ENCODE measurements at regions not wholly inside any gene's neighbourhood (a gene's known extent, or its start where the extent isn't known, plus 50 kb on each side); places are given as distances from the start of the nearest gene placed in this dataset.
A peak's percentile ranks its signal among the peaks of the same experiment; 100 is the strongest.

DNA sequence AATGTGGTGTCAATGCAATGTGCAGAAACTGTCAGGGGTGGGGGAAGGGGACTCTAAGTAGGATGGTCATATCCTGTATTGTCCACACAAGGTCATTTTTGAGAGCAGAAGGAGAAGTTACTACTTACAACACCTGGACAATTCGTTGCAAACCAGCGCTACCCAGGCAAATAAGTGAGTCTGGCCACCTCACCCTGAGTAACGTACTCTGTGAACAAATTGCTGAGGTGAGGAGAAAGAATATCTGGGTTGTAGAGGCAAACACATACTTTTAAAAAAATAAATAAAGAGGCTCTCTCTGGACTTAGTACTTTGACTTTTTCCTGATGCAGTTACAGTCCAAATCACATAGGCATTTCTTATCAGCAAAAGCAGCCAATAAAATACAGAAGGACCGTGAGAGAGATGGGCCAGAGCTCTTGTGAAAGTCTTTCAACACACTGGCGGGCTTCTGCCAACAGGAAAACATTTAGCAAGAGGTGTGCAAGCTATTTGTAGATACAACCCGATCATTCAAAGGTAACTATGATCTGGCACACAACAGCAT lies 268.2 kb upstream of the ID2 start:
- Histone ChIP-seq H3K36me3 (ENCODE audit: control insufficient read depth in 1 of 2, insufficient read depth in 2 of 2, low read length in 2 of 2) (no peaks in the 10 kb centered on the region), H2BK5ac (ENCODE audit: low read depth, low read length, poor library complexity) (no peak overlapping the region), H3K4me3 (ENCODE audit: low read depth, low read length) (no peak overlapping the region), H2AK5ac (ENCODE audit: low read length) (no peak overlapping the region), H4K91ac (ENCODE audit: low read depth, low read length) (no peak overlapping the region), H4K8ac (ENCODE audit: low read depth, low read length) (no peak overlapping the region), H3K79me1 (ENCODE audit: low read length) (peaks cover 5% of the 10 kb centered on the region), H3K9ac (ENCODE audit: low read length) (no peak overlapping the region), H3K23ac (ENCODE audit: low read length) (no peak overlapping the region), H3K79me2 (ENCODE audit: control insufficient read depth, insufficient read depth, low read length, poor library complexity) (no peaks in the 10 kb centered on the region), H2BK12ac (ENCODE audit: low read length) (no peak overlapping the region), H3K9me3 (ENCODE audit: insufficient read depth, low read depth, low read length) (peaks cover 2% of the 10 kb centered on the region), H3K27ac (ENCODE audit: low read depth, low read length) (no peak overlapping the region), H3K4me1 (ENCODE audit: control insufficient read depth in 1 of 2, insufficient read depth in 2 of 2, low read length in 2 of 2) (peaks cover 7 to 10% of the 10 kb centered on the region in 2 experiments), H2BK120ac (ENCODE audit: insufficient read depth, low read length, poor library complexity) (no peak overlapping the region), H3K4me2 (ENCODE audit: low read length) (no peak overlapping the region), H4K12ac (ENCODE audit: low read depth, low read length) (no peak overlapping the region), H3K4ac (ENCODE audit: low read depth, low read length) (no peak overlapping the region), H2AFZ (ENCODE audit: insufficient read depth, low read length, poor library complexity) (no peak overlapping the region), H3K27me3 (ENCODE audit: insufficient read depth, low read length) (no peaks in the 10 kb centered on the region), H3K18ac (ENCODE audit: low read length) (no peak overlapping the region), H3K14ac (ENCODE audit: low read length) (no peak overlapping the region)
- no peak for DNase-seq
- no CpG with 5 or more reads among the region's 6 CpGs for WGBS (ENCODE audit: extremely low coverage, insufficient coverage, insufficient read length)

DNA sequence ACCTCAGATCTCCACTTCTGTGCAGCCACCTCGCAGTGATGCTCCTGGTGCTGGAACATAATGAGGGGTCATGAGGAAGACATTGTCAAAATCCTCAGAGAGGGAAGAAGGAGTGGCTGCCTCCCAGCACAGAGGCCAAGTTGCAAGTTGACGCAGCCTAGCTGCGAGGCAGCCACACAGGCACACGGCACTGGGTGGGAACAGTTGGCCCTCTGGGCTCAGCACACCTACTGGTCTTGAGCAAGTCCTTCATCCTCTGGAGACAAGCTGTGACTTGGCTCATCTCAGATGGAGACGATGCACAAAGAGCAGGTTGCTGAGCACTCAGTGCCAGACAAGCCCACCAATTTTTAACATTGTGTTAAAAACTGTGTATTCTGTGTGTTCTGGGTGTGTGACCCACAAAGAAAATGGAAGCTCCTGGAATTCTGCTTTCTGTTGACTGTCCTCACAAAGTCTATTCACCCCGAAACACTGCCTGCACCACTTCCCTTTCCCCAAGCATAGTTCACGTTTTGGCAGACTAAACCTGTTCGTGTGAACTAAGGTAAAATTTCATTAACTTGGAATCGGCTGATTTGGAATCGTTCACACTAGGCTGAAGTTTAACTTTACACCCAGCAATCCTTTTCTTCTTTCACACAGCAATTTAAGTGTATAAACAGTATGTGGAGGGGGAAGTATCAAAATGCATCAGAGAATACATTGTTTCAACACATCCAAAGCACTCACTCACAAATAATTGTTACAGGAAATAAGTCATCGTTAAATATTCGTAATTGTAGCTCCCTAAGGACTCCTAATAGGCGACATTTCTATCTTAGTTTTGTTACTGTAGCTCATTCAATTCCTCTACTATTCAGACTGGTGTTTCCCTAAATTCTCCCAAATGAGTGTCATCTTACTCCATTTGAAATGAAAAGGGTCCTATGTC lies 266.6 kb upstream of the ID2 start:
- no peak for DNase-seq
- Histone ChIP-seq H4K91ac (ENCODE audit: low read depth, low read length) (no peak overlapping the region), H3K4me1 (ENCODE audit: control insufficient read depth in 1 of 2, insufficient read depth in 2 of 2, low read length in 2 of 2) (peaks cover 7 to 10% of the 10 kb centered on the region in 2 experiments), H3K79me1 (ENCODE audit: low read length) (peaks cover 5% of the 10 kb centered on the region), H4K12ac (ENCODE audit: low read depth, low read length) (no peak overlapping the region), H3K4me2 (ENCODE audit: low read length) (no peak overlapping the region), H3K27ac (ENCODE audit: low read depth, low read length) (no peak overlapping the region), H3K18ac (ENCODE audit: low read length) (no peak overlapping the region), H3K36me3 (ENCODE audit: control insufficient read depth in 1 of 2, insufficient read depth in 2 of 2, low read length in 2 of 2) (no peaks in the 10 kb centered on the region), H3K9me3 (ENCODE audit: insufficient read depth, low read depth, low read length) (peaks cover 2% of the 10 kb centered on the region), H2AK5ac (ENCODE audit: low read length) (no peak overlapping the region), H3K27me3 (ENCODE audit: insufficient read depth, low read length) (no peaks in the 10 kb centered on the region), H3K14ac (ENCODE audit: low read length) (no peak overlapping the region), H2AFZ (ENCODE audit: insufficient read depth, low read length, poor library complexity) (no peak overlapping the region), H2BK5ac (ENCODE audit: low read depth, low read length, poor library complexity) (no peak overlapping the region), H3K4ac (ENCODE audit: low read depth, low read length) (no peak overlapping the region), H2BK120ac (ENCODE audit: insufficient read depth, low read length, poor library complexity) (no peak overlapping the region), H3K79me2 (ENCODE audit: control insufficient read depth, insufficient read depth, low read length, poor library complexity) (no peaks in the 10 kb centered on the region), H4K8ac (ENCODE audit: low read depth, low read length) (no peak overlapping the region), H3K9ac (ENCODE audit: low read length) (no peak overlapping the region), H3K4me3 (ENCODE audit: low read depth, low read length) (peak overlapping the region; percentile 46), H3K23ac (ENCODE audit: low read length) (peak overlapping the region; percentile 7), H2BK12ac (ENCODE audit: low read length) (no peak overlapping the region)
- no CpG with 5 or more reads among the region's 13 CpGs for WGBS (ENCODE audit: extremely low coverage, insufficient coverage, insufficient read length)

DNA sequence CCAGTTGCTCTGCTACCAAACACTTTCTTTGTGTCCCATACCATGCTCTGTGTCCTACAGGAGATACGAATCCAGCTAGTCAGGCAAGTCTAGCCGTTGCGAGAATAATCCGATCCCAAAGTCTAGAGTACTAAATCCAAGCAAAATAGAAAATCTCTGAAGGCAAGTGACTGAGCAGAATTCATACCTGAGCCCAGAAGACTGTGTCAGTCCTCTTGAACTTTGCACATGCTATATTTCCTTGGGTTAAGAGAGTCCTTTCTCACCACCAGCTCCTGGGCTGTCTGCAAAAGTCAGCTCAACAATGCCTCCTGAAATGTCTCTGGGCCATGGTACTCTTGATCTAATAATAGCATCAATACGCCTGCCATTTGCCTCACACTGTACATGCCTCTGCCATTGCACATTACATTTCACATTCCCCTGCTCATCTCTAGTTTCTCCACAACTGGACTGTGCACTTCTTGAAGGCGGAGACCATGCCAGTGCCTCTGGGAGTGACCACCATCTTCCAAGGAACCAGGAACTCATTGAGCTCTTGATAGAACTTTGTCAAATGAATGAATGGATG lies 265.8 kb upstream of the ID2 start:
- Histone ChIP-seq H3K4me2 (ENCODE audit: low read length) (no peak overlapping the region), H2AFZ (ENCODE audit: insufficient read depth, low read length, poor library complexity) (no peak overlapping the region), H3K27ac (ENCODE audit: low read depth, low read length) (no peak overlapping the region), H3K79me1 (ENCODE audit: low read length) (peaks cover 5% of the 10 kb centered on the region), H3K9me3 (ENCODE audit: insufficient read depth, low read depth, low read length) (peaks cover 2% of the 10 kb centered on the region), H2BK12ac (ENCODE audit: low read length) (no peak overlapping the region), H3K79me2 (ENCODE audit: control insufficient read depth, insufficient read depth, low read length, poor library complexity) (no peaks in the 10 kb centered on the region), H3K18ac (ENCODE audit: low read length) (no peak overlapping the region), H3K4ac (ENCODE audit: low read depth, low read length) (no peak overlapping the region), H3K4me1 (ENCODE audit: control insufficient read depth in 1 of 2, insufficient read depth in 2 of 2, low read length in 2 of 2) (peaks cover 7 to 10% of the 10 kb centered on the region in 2 experiments), H3K23ac (ENCODE audit: low read length) (no peak overlapping the region), H2BK5ac (ENCODE audit: low read depth, low read length, poor library complexity) (no peak overlapping the region), H3K27me3 (ENCODE audit: insufficient read depth, low read length) (no peaks in the 10 kb centered on the region), H3K4me3 (ENCODE audit: low read depth, low read length) (no peak overlapping the region), H3K9ac (ENCODE audit: low read length) (no peak overlapping the region), H2BK120ac (ENCODE audit: insufficient read depth, low read length, poor library complexity) (no peak overlapping the region), H4K8ac (ENCODE audit: low read depth, low read length) (no peak overlapping the region), H2AK5ac (ENCODE audit: low read length) (no peak overlapping the region), H4K12ac (ENCODE audit: low read depth, low read length) (no peak overlapping the region), H4K91ac (ENCODE audit: low read depth, low read length) (no peak overlapping the region), H3K36me3 (ENCODE audit: control insufficient read depth in 1 of 2, insufficient read depth in 2 of 2, low read length in 2 of 2) (no peaks in the 10 kb centered on the region), H3K14ac (ENCODE audit: low read length) (no peak overlapping the region)
- DNase-seq, result no peak
- WGBS (ENCODE audit: extremely low coverage, insufficient coverage, insufficient read length), result no CpG with 5 or more reads among the region's 6 CpGs

DNA sequence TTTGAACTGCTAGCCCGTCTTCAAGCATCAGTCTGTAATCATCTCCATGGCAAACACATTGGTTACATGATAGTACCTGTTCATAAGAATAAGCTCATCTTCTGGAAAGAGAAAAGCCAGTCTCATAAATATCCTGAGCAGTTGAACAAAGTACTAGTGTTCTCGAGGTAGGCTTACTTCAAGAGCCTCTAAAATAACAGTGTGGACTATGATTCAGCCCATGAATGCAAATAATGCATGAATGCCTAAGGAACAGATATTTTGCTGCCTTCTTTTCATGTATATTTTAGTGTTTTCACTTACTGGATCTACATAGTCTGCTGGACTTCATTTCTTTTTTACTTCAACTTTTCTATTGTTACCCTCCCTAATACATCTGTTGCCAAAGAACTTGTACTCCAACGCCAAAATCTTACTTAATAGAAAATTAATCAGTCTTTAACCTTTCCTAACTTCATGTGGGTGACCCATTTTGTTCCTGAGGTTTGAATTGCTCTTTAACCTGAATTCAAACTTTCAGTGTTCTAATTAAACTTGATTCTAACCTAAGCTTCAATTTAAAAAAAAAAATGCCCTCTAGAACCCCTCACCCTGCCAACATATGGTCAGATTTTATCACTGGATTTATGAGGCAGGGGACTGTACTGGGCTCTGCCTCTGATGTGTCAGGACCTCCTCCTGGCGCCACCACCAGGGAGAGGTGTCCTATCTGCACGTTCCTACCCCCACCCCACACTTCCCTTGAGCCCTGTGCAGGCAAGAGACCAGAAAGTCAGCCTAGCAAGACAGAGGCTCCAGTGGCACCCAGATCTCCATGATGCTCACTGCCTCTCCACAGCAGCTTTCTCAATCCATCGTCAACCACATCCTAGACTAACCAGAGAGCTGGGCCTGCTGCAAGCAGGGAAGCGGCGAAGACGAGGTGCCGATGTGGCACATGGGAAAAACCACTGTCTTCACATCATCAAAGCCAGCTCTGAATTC lies 264.7 kb upstream of the ID2 start:
- H3K9ac ChIP-seq (ENCODE audit: low read length), result no peak overlapping the region
- no peaks in the 10 kb centered on the region for H3K79me2 ChIP-seq (ENCODE audit: control insufficient read depth, insufficient read depth, low read length, poor library complexity)
- H4K91ac ChIP-seq (ENCODE audit: low read depth, low read length), result no peak overlapping the region
- no peak overlapping the region for H3K23ac ChIP-seq (ENCODE audit: low read length)
- no peak overlapping the region for H3K18ac ChIP-seq (ENCODE audit: low read length)
- H2AFZ ChIP-seq (ENCODE audit: insufficient read depth, low read length, poor library complexity), result no peak overlapping the region
- no peak overlapping the region for H2BK12ac ChIP-seq (ENCODE audit: low read length)
- DNase-seq, result peak in 1 of 2 donors; percentile 18
- H3K14ac ChIP-seq (ENCODE audit: low read length), result no peak overlapping the region
- no peaks in the 10 kb centered on the region for H3K79me1 ChIP-seq (ENCODE audit: low read length)
- H3K4ac ChIP-seq (ENCODE audit: low read depth, low read length), result no peak overlapping the region
- no peaks in the 10 kb centered on the region for H3K27me3 ChIP-seq (ENCODE audit: insufficient read depth, low read length)
- H3K36me3 ChIP-seq (ENCODE audit: control insufficient read depth in 1 of 2, insufficient read depth in 2 of 2, low read length in 2 of 2), result no peaks in the 10 kb centered on the region
- H3K4me3 ChIP-seq (ENCODE audit: low read depth, low read length), result no peak overlapping the region
- WGBS (ENCODE audit: extremely low coverage, insufficient coverage, insufficient read length), result no CpG with 5 or more reads among the region's 10 CpGs
- H3K9me3 ChIP-seq (ENCODE audit: insufficient read depth, low read depth, low read length), result peaks cover 4% of the 10 kb centered on the region
- H2BK120ac ChIP-seq (ENCODE audit: insufficient read depth, low read length, poor library complexity), result no peak overlapping the region
- H4K12ac ChIP-seq (ENCODE audit: low read depth, low read length), result no peak overlapping the region
- peaks cover 4 to 7% of the 10 kb centered on the region in 2 experiments for H3K4me1 ChIP-seq (ENCODE audit: control insufficient read depth in 1 of 2, insufficient read depth in 2 of 2, low read length in 2 of 2)
- H2AK5ac ChIP-seq (ENCODE audit: low read length), result no peak overlapping the region
- H2BK5ac ChIP-seq (ENCODE audit: low read depth, low read length, poor library complexity), result no peak overlapping the region
- H3K27ac ChIP-seq (ENCODE audit: low read depth, low read length), result no peak overlapping the region
- H3K4me2 ChIP-seq (ENCODE audit: low read length), result no peak overlapping the region
- no peak overlapping the region for H4K8ac ChIP-seq (ENCODE audit: low read depth, low read length)

Measured in trophoblast cell (in vitro differentiated cells and primary cell).